SK-N-SH (cell line): ENCODE measurements at regions not wholly inside any gene's neighbourhood (a gene's known extent, or its start where the extent isn't known, plus 50 kb on each side); places are given as distances from the start of the nearest gene placed in this dataset.

Experiments
- EP300 ChIP-seq, 2 experiments: IDR thresholded peaks; 2 replicates each; pipeline versions ENCODE4 v1.4.0 to v1.6.1; 2012; ENCODE audit warnings: borderline replicate concordance in 1 of 2, low read depth in 1 of 2, low read length in 1 of 2
- EZH2phosphoT487 ChIP-seq: fragments of 200-600 bp; sonication (generic); IDR thresholded peaks from 2 replicates; pipeline ENCODE4 v1.6.1; 2017; ENCODE audit warnings: low read depth, mixed run types, mild to moderate bottlenecking, antibody characterized with exemption, moderate library complexity, borderline replicate concordance
- POLR2AphosphoS5 ChIP-seq: IDR thresholded peaks from 2 replicates; pipeline ENCODE4 v1.6.1; 2012; ENCODE audit warnings: low read depth, low read length
- RAD21 ChIP-seq: IDR thresholded peaks from 2 replicates; pipeline ENCODE4 v1.6.1; 2012; ENCODE audit warnings: mild to moderate bottlenecking, low read length
- RCOR1 ChIP-seq: fragments of 150-350 bp; IDR thresholded peaks from 2 replicates; pipeline ENCODE4 v1.6.1; 2017; ENCODE audit warnings: antibody characterized with exemption, low read length
- REST ChIP-seq: IDR thresholded peaks from 2 replicates; pipeline ENCODE4 v1.6.1; 2012; ENCODE audit warnings: mild to moderate bottlenecking, low read depth, low read length, moderate library complexity
- SMC3 ChIP-seq: IDR thresholded peaks from 2 replicates; pipeline ENCODE4 v1.6.1; 2012; ENCODE audit warnings: low read depth, low read length, improper control_type of control experiment
- USF2 ChIP-seq: fragments of 150-350 bp; IDR thresholded peaks from 2 replicates; pipeline ENCODE4 v1.6.1; 2017; ENCODE audit warnings: antibody characterized with exemption, low read length, low read depth, borderline replicate concordance
- YY1 ChIP-seq: IDR thresholded peaks from 2 replicates; pipeline ENCODE4 v1.4.0; 2012; ENCODE audit warnings: low read depth, mild to moderate bottlenecking
- TF ChIP-seq, protein P1 (sequence below): fragments of 200-600 bp; sonication (generic); IDR thresholded peaks from 2 replicates; pipeline ENCODE4 v1.6.1; 2017; ENCODE audit warnings: antibody characterized with exemption, mild to moderate bottlenecking, moderate library complexity
- TF ChIP-seq, protein P2 (sequence below): IDR thresholded peaks from 2 replicates; pipeline ENCODE4 v1.4.0; 2012; ENCODE audit warnings: low read depth

DNA sequence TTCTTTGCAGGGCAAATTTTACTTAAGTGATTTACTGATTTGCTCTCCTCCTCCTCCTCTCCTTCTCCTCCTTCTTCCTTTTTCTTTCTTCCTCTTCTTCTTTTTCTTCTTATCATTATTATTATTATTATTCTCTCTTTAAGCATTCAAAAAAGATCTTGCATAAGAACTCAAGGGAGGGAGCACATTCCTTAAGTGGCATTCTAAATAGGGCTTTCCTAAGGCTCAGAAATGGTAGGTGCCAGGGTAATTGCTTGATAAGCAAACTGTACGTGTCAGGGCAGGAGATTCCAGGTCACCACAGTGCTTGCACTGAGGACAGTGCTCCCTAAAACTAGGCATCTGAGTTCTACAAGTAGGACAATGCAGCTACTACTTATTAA, 92.4 kb downstream of the SPTSSA start:
- TF ChIP-seq POLR2AphosphoS5 (no peak), RAD21 (no peak), YY1 (no peak), EP300 (IDR thresholded peaks at IDR 0.05; ENCODE audit: borderline replicate concordance in 1 of 2, low read depth in 1 of 2, low read length in 1 of 2) (no peak), REST (no peak), EZH2phosphoT487 (no peak), RCOR1 (no peak), SMC3 (no peak), USF2 (no peak)
- TF ChIP-seq, protein P1, sequence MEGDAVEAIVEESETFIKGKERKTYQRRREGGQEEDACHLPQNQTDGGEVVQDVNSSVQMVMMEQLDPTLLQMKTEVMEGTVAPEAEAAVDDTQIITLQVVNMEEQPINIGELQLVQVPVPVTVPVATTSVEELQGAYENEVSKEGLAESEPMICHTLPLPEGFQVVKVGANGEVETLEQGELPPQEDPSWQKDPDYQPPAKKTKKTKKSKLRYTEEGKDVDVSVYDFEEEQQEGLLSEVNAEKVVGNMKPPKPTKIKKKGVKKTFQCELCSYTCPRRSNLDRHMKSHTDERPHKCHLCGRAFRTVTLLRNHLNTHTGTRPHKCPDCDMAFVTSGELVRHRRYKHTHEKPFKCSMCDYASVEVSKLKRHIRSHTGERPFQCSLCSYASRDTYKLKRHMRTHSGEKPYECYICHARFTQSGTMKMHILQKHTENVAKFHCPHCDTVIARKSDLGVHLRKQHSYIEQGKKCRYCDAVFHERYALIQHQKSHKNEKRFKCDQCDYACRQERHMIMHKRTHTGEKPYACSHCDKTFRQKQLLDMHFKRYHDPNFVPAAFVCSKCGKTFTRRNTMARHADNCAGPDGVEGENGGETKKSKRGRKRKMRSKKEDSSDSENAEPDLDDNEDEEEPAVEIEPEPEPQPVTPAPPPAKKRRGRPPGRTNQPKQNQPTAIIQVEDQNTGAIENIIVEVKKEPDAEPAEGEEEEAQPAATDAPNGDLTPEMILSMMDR = no peak
- TF ChIP-seq, protein P2, sequence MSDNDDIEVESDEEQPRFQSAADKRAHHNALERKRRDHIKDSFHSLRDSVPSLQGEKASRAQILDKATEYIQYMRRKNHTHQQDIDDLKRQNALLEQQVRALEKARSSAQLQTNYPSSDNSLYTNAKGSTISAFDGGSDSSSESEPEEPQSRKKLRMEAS = no peak
